ENCODE measurements at regions not wholly inside any gene's neighbourhood (a gene's known extent, or its start where the extent isn't known, plus 50 kb on each side); places are given as distances from the start of the nearest gene placed in this dataset.
"Not testable (repeated sequence)": the region's sequence is repeated elsewhere in the genome, so short reads cannot be mapped to it uniquely, and the experiment has no call there.

- not testable (repeated sequence) for TF ChIP-seq POLR2AphosphoS5 (IDR thresholded peaks at IDR 0.05; ENCODE audit: borderline replicate concordance, low read depth, low read length); EZH2 (IDR thresholded peaks at IDR 0.05)
These were observed 179.4 kb downstream of the FAM76B start for GRCh38 chr11:95610185-95610584.

Measured in SK-N-MC (cell line).